Breast epithelium (tissue), 4 donors: ENCODE measurements at regions not wholly inside any gene's neighbourhood (a gene's known extent, or its start where the extent isn't known, plus 50 kb on each side); places are given as distances from the start of the nearest gene placed in this dataset.
A peak's percentile ranks its signal among the peaks of the same experiment; 100 is the strongest.
"Not testable (repeated sequence)": the region's sequence is repeated elsewhere in the genome, so short reads cannot be mapped to it uniquely, and the experiment has no call there.

Source experiments
- DNase-seq, 2 donors: peaks; one replicate each; pipeline ENCODE4 v3.0.0-alpha.2; 2019; ENCODE audit warnings: low spot score in 2 of 2
- H3K27ac ChIP-seq, 2 donors: fragments of 200-600 bp; sonication (generic) in 1 of 2; one replicate each; pipeline ENCODE4 v1.5.1; 2016 to 2019; ENCODE audit warnings: mild to moderate bottlenecking in 1 of 2
- H3K27me3 ChIP-seq, 2 donors: fragments of 200-600 bp; sonication (generic) in 1 of 2; one replicate each; pipeline versions ENCODE4 v1.5.1 to v1.6.0; 2017 to 2019; ENCODE audit warnings: control low read depth in 1 of 2, mild to moderate bottlenecking in 1 of 2
- H3K36me3 ChIP-seq: fragments of 200-600 bp; one replicate; pipeline ENCODE4 v1.5.1; 2019
- H3K4me1 ChIP-seq, 2 donors: fragments of 200-600 bp; sonication (generic); one replicate each; pipeline ENCODE4 v1.5.1; 2016 to 2019; ENCODE audit warnings: control low read depth in 1 of 2
- H3K4me3 ChIP-seq, 3 donors: fragments of 200-600 bp; sonication (generic); 1 replicate in 2 of 3; 2 replicates in 1 of 3; pipeline ENCODE4 v1.5.1; 2016 to 2019; ENCODE audit warnings: mild to moderate bottlenecking in 3 of 3, moderate library complexity in 2 of 3
- H3K9me3 ChIP-seq, 2 donors: fragments of 200-600 bp; sonication (generic) in 1 of 2; one replicate each; pipeline ENCODE4 v1.5.1; 2016 to 2019; ENCODE audit warnings: control low read depth in 1 of 2
- CTCF ChIP-seq, 3 donors: fragments of 450-650 bp; IDR thresholded peaks; one replicate each; pipeline ENCODE4 v1.5.1; 2016 to 2017; ENCODE audit warnings: antibody characterized with exemption in 3 of 3, mild to moderate bottlenecking in 3 of 3, moderate library complexity in 3 of 3
- POLR2A ChIP-seq: fragments of 450-650 bp; IDR thresholded peaks from one replicate; pipeline ENCODE4 v1.6.1; 2016; ENCODE audit warnings: antibody characterized with exemption, mild to moderate bottlenecking, moderate library complexity
- POLR2AphosphoS5 ChIP-seq, 3 donors: sonication (generic); formaldehyde crosslinking; IDR thresholded peaks; one replicate each; pipeline ENCODE4 v1.6.1; 2017; ENCODE audit warnings: antibody characterized with exemption in 3 of 3
- intact Hi-C: fragments of 100-400 bp; cut with DNase I; formaldehyde crosslinking; loops from one replicate; pipeline ENCODE4 v1.15.1; 2023; ENCODE audit warnings: low total_unique reads

- no peak for TF ChIP-seq CTCF (IDR thresholded peaks at IDR 0.05)
- TF ChIP-seq POLR2A = no peak
- TF ChIP-seq POLR2AphosphoS5 (IDR thresholded peaks at IDR 0.05) = no peak
- intact Hi-C loops = no loop called here
- H3K27me3 ChIP-seq = no peaks in the 10 kb centered on the region
- no peaks in the 10 kb centered on the region for H3K9me3 ChIP-seq
- H3K36me3 ChIP-seq = no peaks in the 10 kb centered on the region
- no peaks in the 10 kb centered on the region for H3K4me1 ChIP-seq
- no peak overlapping the region for H3K4me3 ChIP-seq
- DNase-seq = no peak
- no peak overlapping the region for H3K27ac ChIP-seq
Observed at GRCh38 chr2:182503886-182504285, 77.0 kb upstream of the PDE1A start.

GRCh38 chr2:182504903-182505302 lies 78.1 kb upstream of the PDE1A start:
- H3K36me3 ChIP-seq = no peaks in the 10 kb centered on the region
- no peaks in the 10 kb centered on the region for H3K4me1 ChIP-seq
- intact Hi-C loops = no loop called here
- TF ChIP-seq CTCF (IDR thresholded peaks at IDR 0.05) = no peak
- no peaks in the 10 kb centered on the region for H3K27me3 ChIP-seq
- peak overlapping the region in 1 of 2 donors; percentile 7 for H3K27ac ChIP-seq
- no peaks in the 10 kb centered on the region for H3K9me3 ChIP-seq
- no peak for DNase-seq
- no peak overlapping the region for H3K4me3 ChIP-seq

GRCh38 chr2:182506606-182507005 lies 79.8 kb upstream of the PDE1A start:
- Histone ChIP-seq H3K4me3 (no peak overlapping the region), H3K27me3 (no peaks in the 10 kb centered on the region), H3K27ac (no peak overlapping the region), H3K4me1 (no peaks in the 10 kb centered on the region), H3K9me3 (no peaks in the 10 kb centered on the region), H3K36me3 (no peaks in the 10 kb centered on the region)
- TF ChIP-seq POLR2AphosphoS5 (IDR thresholded peaks at IDR 0.05) (no peak), POLR2A (no peak), CTCF (IDR thresholded peaks at IDR 0.05) (no peak)
- no peak for DNase-seq
- intact Hi-C loops = no loop called here

- intact Hi-C loops, H3K27ac ChIP-seq, H3K4me3 ChIP-seq, H3K36me3 ChIP-seq, H3K4me1 ChIP-seq, H3K27me3 ChIP-seq, DNase-seq, H3K9me3 ChIP-seq: not testable (repeated sequence)
Observed at GRCh38 chr2:182508583-182508982, 81.7 kb upstream of the PDE1A start.

- Histone ChIP-seq H3K27ac (no peak overlapping the region), H3K4me3 (no peak overlapping the region), H3K9me3 (no peaks in the 10 kb centered on the region), H3K36me3 (no peaks in the 10 kb centered on the region), H3K27me3 (no peaks in the 10 kb centered on the region), H3K4me1 (no peaks in the 10 kb centered on the region)
- no peak for DNase-seq
- no peak for TF ChIP-seq POLR2A
- TF ChIP-seq CTCF (IDR thresholded peaks at IDR 0.05) = no peak
- TF ChIP-seq POLR2AphosphoS5 (IDR thresholded peaks at IDR 0.05) = no peak
- intact Hi-C loops = no loop called here
Observed at GRCh38 chr2:182509216-182509615, 82.4 kb upstream of the PDE1A start.
